Activated naive CD4-positive, alpha-beta T cell (primary cell): ENCODE measurements at regions not wholly inside any gene's neighbourhood (a gene's known extent, or its start where the extent isn't known, plus 50 kb on each side); places are given as distances from the start of the nearest gene placed in this dataset.
"Not testable (repeated sequence)": the region's sequence is repeated elsewhere in the genome, so short reads cannot be mapped to it uniquely, and the experiment has no call there.

Experiments
- DNase-seq, 4 experiments: peaks; one replicate each; lab custom pipeline; 2025; lab: John Stamatoyannopoulos, UW

DNA sequence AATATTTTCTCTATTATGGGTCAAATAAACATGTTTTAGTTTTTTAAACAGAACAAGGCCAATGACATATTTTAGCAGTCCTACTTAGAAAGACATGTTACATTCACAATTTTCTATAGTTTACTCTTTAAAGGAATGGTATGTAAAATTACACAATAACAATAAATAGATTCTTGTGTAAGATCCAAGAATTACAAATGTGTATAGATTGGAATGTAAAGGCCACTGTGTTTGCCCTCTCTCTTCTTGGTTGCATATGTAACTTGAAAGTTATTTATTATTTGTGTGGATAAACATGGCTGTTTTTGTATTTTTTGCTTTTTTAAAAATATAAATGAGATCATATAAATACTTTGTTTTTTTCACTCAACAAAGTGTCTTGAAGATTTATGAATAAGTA lies 979.3 kb upstream of the CELF2 start:
- no peak for DNase-seq

- DNase-seq: no peak
Measured at GRCh38 chr10:10039595-10039994, 978.1 kb upstream of the CELF2 start.

DNA sequence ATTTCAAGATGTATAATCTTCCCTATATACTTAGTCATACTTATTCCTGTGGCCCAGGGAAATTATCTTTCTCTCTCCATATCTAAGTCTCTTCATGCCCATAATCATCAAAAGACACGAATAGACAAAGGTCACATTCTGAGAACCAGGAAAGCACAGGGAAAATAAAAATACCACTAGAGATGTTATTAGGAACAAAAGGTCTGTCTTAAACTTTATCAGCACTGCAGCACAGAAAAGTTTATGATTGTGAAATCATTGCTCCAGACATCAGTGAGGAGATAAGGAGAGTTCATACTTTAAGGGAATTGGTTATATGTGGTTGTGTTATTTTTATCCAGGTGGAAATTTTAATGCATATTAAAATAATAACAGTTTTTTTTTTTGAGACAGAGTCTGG lies 974.6 kb upstream of the CELF2 start:
- DNase-seq: no peak

GRCh38 chr10:10044922-10045764 lies 972.5 kb upstream of the CELF2 start:
- DNase-seq: no peak

- no peak for DNase-seq
Measured at GRCh38 chr10:10045765-10046028, 972.0 kb upstream of the CELF2 start.

GRCh38 chr10:10047426-10047825 lies 970.2 kb upstream of the CELF2 start:
- DNase-seq: no peak

DNA sequence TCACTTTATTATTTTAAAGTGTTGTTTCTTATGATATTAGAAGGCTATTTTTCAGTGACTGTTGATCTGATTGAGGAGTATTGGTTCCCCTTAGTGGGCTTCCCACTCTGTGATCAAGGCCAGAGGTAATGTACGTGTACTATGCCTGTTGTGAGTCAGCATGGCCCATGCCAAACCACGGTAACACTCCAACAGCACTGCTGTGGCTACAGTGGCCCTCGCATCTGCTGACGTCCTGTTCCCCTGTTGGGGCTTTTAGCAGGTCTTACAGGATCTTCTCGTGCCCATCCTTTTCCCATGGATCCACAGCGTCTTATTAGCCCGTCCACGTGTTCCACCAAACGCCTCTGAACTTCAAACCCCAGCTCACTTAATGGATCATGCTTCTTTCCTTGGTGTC lies 964.6 kb upstream of the CELF2 start:
- DNase-seq: no peak

DNA sequence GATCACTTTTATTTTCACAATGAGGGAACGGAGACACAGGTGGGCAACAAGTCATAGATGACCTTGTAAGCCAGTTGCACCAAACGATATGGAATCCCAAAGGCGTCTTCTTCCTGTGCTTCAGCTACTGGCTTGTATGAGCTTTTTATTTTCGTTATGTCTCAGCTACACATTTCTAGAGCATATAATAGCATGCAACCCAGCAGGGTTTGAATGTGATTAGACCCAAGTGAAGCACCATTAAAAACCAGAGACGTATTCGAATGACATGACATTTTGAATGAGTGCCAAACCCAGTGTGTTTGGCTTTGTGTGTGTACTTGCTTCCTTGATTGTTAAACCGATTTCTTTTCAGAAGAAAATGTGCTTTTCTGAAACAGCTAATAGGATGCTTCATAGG lies 963.2 kb upstream of the CELF2 start:
- no peak for DNase-seq

DNA sequence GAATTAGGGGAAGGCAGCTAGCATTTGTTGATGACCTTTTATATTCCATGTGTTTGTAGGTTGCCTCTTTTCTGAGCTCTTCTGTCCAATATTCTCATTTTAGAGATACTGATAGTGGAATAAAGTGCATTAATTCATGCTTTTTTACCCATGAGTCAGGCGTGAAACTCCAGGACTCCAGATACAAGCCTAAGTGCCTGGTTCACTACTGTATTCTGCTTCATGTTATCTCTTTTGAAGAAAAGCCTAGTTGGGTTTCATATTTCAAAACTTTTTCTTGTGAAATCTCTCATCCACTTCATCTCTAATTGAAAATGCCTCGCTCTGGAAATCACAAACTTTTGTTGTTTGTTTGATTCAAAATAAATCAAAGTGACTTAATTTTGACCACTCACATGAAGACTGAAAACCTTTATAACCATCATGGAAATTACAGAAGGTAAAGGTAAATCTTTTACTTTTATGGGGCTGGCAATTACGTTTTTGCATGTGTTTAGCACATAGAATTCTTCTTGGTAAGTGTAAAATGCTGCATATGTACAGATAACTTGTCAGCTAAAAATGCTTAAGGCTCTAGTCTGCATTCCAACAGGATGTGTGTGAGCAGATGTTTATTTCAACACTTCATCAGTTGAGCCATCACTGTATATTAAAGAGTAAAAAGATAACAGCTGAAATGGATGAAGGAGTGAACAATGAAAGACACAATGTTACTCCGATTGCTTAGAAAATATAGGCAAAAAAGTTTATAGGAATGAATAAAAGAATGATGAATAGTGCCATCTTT lies 961.8 kb upstream of the CELF2 start:
- DNase-seq: no peak

DNA sequence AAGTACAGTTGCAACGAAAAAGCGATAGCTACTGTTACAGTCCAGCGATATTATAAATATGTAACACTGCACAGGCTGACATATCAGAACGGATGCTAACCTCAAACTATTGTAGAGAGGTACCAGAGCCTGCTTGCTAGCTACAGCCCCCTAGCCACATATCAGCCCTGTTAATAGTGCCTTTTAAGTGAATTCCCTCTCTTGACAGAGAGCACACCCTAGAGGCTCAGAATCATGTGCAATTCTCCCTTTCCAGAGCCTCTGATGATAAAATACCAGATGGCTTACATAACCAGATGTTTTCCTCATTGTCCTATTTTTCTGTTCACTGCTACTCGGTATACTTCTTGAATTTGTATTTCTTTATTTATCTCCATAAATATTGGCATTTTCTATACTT lies 960.7 kb upstream of the CELF2 start:
- DNase-seq: no peak

- no peak for DNase-seq
Measured at GRCh38 chr10:10067644-10068043, 950.0 kb upstream of the CELF2 start.

- not testable (repeated sequence) for DNase-seq
Measured at GRCh38 chr10:10074847-10075246, 942.8 kb upstream of the CELF2 start.

- DNase-seq: no peak
Measured at GRCh38 chr10:10078446-10078845, 939.2 kb upstream of the CELF2 start.

DNA sequence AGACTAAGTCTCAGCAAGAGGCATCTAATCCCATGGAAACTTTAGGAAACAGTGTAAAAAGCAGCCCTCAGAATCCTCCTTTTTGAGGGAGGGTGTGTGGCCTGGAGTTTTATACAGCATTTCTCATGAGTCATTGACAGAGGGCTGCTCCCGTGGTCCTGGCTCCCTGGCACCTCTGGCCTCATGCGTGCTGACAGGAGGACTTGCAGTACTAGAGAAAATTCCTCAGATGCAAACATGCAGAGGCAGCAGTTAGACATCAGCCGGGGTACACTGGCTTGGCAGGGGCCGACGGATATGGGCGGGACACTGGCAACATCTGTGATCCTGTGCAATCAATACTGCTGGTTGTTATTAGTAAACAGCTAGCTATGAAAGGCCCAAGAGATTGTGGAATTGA lies 925.1 kb upstream of the CELF2 start:
- no peak for DNase-seq

DNA sequence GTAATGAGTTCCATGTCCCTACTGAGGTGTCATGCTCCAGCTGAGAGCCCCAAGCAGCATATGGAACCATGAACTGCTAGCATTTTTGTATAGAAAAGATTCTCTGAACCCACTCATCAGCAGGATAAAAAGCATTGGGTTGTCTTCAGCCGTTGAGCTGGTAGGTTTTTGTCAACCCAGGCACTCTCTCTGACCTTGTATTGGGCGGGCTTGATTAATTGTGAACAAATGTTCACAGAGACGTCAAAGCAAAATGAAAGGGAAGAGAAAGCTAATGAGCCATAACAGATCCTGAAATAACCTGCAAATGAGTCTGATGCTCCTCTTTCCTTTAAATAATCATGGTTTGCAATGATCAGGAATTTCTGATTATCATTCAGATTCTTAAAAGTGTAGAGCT lies 924.7 kb upstream of the CELF2 start:
- no peak for DNase-seq

DNA sequence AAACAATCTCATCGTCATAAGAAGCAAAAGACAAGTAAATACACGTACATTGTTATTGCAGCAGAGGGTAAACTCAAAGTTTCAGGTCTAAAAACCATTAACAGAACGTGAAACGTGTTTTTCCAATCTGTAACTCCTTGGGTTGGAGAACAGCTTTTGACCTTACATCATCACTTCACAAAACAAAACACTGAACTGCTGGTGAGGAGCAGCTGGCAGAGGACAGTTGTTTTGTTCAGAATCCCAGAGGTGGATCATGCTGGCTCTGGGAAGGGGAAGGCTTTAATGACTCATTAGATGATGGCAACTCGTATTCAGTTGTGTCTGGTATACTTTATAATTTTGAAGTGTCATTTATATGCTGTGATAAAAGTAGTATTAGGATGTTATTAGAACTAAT lies 923.0 kb upstream of the CELF2 start:
- DNase-seq: no peak

- DNase-seq: no peak
Measured at GRCh38 chr10:10096296-10096695, 921.4 kb upstream of the CELF2 start.

GRCh38 chr10:10096898-10097297 lies 920.8 kb upstream of the CELF2 start:
- no peak for DNase-seq

DNA sequence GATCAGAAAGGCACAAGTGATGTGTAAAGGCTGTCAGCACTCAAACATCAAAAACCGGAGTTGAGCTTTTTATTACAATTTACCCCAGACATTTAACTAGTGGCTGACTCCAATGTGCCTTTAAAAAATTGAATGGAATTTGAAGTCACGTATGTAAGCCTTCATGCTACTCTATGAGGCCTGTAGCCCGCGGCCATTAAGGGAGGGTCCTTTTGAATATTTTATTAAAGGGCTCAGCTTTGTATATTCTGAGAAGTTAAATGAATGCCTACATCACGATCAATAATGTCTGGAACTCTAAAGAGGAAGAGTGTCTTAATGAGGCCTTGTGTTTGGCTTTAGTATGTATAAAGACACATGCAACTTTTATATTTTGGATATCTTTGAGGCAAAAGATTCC lies 916.6 kb upstream of the CELF2 start:
- DNase-seq: no peak

GRCh38 chr10:10110844-10111490 lies 906.7 kb upstream of the CELF2 start:
- no peak for DNase-seq

- DNase-seq: no peak
Measured at GRCh38 chr10:10118131-10118530, 899.5 kb upstream of the CELF2 start.

DNA sequence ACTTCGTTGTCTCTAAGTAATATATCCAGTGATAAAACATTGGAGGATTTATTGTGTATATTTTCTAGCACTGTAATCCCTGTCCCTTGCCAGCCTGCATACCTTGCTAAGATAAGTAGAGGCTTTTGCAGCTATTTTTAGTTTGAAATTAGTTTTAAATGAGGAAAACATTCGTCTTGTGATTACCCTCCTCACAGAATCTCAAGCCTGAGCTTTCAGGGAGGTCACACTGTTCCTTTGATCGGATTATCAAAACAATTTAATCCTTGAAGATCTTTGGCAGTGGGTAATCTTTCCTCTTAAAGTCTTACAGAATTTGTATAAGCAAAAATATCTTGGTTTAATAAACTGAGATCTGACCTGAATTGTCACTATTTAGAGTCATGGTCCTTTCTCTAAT lies 897.0 kb upstream of the CELF2 start:
- no peak for DNase-seq

GRCh38 chr10:10125676-10126075 lies 892.0 kb upstream of the CELF2 start:
- DNase-seq: no peak
